CD4-positive, CD25-positive, alpha-beta regulatory T cell (primary cell): ENCODE measurements at regions not wholly inside any gene's neighbourhood (a gene's known extent, or its start where the extent isn't known, plus 50 kb on each side); places are given as distances from the start of the nearest gene placed in this dataset.

Experiments
- ATAC-seq, 2 donors: fragments of 150-1000 bp; cut with Tn5 transposase; one replicate each; pipeline ENCODE4 v1.10.0; 2021; ENCODE audit warnings: low read depth in 2 of 2, moderate number of reproducible peaks in 2 of 2, moderate library complexity in 1 of 2
- DNase-seq, 3 donors: peaks; one replicate each; pipeline versions ENCODE4 v3.0.0 to v3.0.0-alpha.2; 2012 to 2022; ENCODE audit warnings: mixed read lengths in 1 of 3
- H3K27ac ChIP-seq: one replicate; pipeline ENCODE4 v1.7.0; 2013; ENCODE audit warnings: mild to moderate bottlenecking, low read length; ENCODE audit not compliant: insufficient read depth, poor library complexity, severe bottlenecking
- H3K27me3 ChIP-seq: one replicate; pipeline ENCODE4 v1.7.0; 2013; ENCODE audit warnings: low read length; ENCODE audit not compliant: control insufficient read depth, insufficient read depth
- H3K36me3 ChIP-seq: one replicate; pipeline ENCODE4 v1.7.0; 2013; ENCODE audit warnings: mild to moderate bottlenecking, low read length, moderate library complexity; ENCODE audit not compliant: control insufficient read depth, insufficient read depth
- H3K4me1 ChIP-seq: 2 replicates; pipeline ENCODE4 v1.7.0; 2013; ENCODE audit warnings: mild to moderate bottlenecking, low read length; ENCODE audit not compliant: insufficient read depth, control insufficient read depth, poor library complexity, severe bottlenecking
- H3K4me3 ChIP-seq: one replicate; pipeline ENCODE4 v1.7.0; 2013; ENCODE audit warnings: low read depth, mild to moderate bottlenecking, low read length, moderate library complexity
- H3K9me3 ChIP-seq, 2 experiments: 1 replicate in 1 of 2; 2 replicates in 1 of 2; pipeline ENCODE4 v1.7.0; 2013; ENCODE audit warnings: low read length in 2 of 2, mild to moderate bottlenecking in 1 of 2, moderate library complexity in 1 of 2; ENCODE audit not compliant: control insufficient read depth in 2 of 2
- H3K27ac Mint-ChIP-seq, 3 donors: one replicate each; pipeline ENCODE4 v1.8.0; 2020 to 2022; ENCODE audit warnings: mild to moderate bottlenecking in 3 of 3, mixed read lengths in 3 of 3, moderate library complexity in 2 of 3
- H3K27me3 Mint-ChIP-seq: one replicate; pipeline ENCODE4 v1.8.0; 2022; ENCODE audit warnings: mild to moderate bottlenecking, mixed read lengths
- H3K36me3 Mint-ChIP-seq: one replicate; pipeline ENCODE4 v1.8.0; 2020; ENCODE audit warnings: mixed read lengths
- H3K4me1 Mint-ChIP-seq, 4 donors: one replicate each; pipeline ENCODE4 v1.8.0; 2020 to 2022; ENCODE audit warnings: mixed read lengths in 4 of 4, mild to moderate bottlenecking in 1 of 4
- H3K4me3 Mint-ChIP-seq, 4 donors: one replicate each; pipeline ENCODE4 v1.8.0; 2020 to 2022; ENCODE audit warnings: mild to moderate bottlenecking in 4 of 4, mixed read lengths in 4 of 4, moderate library complexity in 3 of 4
- H3K9me3 Mint-ChIP-seq, 7 donors: one replicate each; pipeline ENCODE4 v1.8.0; 2020 to 2022; ENCODE audit warnings: mixed read lengths in 7 of 7, mild to moderate bottlenecking in 3 of 7, moderate library complexity in 2 of 7

DNA sequence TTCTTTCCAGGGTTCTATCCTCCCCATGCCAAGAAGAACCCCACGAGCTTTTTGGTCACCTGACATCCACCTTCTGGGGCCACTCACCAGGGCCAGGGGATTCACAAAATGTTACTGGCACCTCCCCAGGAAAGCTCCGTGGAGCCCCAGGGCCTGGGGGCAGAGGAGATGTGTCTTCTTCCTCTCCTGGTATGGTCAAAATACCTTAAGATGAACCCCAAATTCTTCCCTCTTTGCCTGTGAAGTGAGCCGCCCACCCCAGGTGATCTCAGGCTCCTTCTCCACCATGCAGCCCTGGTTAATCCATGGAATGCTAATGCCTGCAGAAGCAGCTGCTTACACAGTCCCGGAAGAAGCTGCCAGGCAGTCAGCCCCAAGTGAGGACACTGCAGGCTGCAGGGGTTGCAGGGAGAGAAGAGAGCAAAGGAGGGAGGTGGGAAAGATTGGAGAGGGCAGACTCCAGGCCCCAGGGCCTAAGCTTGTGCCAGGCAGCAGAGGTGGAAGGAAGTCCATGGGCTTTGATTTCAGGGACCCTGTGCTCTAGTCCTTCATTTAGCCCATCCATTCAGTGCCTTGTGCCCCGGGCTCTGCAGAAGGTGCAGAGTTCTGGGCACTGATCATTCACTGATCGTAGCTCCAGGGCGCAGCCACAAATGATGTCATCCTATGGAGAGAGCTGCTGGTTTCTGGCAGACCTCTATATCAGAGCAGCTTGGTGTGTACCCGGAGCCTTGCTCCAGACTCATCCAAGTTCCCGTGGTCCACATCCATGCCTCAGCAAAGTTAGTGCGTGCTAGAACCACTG lies 127.9 kb upstream of the NECTIN1 start:
- Mint-ChIP-seq H3K9me3 (no peaks in the 10 kb centered on the region), H3K4me3 (no peak overlapping the region), H3K4me1 (no peaks in the 10 kb centered on the region), H3K27ac (no peak overlapping the region), H3K27me3 (peaks cover 11% of the 10 kb centered on the region), H3K36me3 (no peaks in the 10 kb centered on the region)
- Histone ChIP-seq H3K27ac (no peak overlapping the region), H3K4me3 (no peak overlapping the region), H3K9me3 (no peaks in the 10 kb centered on the region), H3K36me3 (no peaks in the 10 kb centered on the region), H3K27me3 (no peaks in the 10 kb centered on the region), H3K4me1 (no peaks in the 10 kb centered on the region)
- DNase-seq (no peak), ATAC-seq (no peak)

DNA sequence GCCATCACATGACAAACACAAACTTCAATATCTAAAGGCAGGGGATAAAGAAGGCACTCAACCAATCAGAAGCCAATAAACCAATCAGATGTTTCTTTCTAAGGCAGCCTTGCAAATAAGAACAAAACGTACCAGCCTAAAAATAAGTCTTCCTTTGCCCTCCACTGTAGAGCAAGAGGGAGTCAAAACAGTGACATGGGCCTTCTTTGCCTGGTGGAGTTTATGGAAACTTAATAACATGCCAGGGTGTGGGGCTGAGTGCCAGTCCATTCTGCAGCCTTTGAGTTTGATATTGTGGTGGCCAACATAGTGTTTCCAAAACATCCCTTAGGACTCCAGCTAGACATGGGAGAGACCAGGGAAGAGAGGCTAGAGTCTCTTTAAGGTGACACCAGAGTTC lies 126.1 kb upstream of the NECTIN1 start:
- H3K36me3 Mint-ChIP-seq: no peaks in the 10 kb centered on the region
- H3K27ac Mint-ChIP-seq: no peak overlapping the region
- Histone ChIP-seq H3K9me3 (no peaks in the 10 kb centered on the region), H3K4me3 (no peak overlapping the region), H3K36me3 (no peaks in the 10 kb centered on the region), H3K4me1 (no peaks in the 10 kb centered on the region), H3K27me3 (no peaks in the 10 kb centered on the region), H3K27ac (no peak overlapping the region)
- H3K4me1 Mint-ChIP-seq: no peaks in the 10 kb centered on the region
- no peak for ATAC-seq
- H3K27me3 Mint-ChIP-seq: peaks cover 11% of the 10 kb centered on the region
- no peak overlapping the region for H3K4me3 Mint-ChIP-seq
- peaks cover 0 to under 1% (median 0%) of the 10 kb centered on the region in 7 donors for H3K9me3 Mint-ChIP-seq
- DNase-seq: no peak

DNA sequence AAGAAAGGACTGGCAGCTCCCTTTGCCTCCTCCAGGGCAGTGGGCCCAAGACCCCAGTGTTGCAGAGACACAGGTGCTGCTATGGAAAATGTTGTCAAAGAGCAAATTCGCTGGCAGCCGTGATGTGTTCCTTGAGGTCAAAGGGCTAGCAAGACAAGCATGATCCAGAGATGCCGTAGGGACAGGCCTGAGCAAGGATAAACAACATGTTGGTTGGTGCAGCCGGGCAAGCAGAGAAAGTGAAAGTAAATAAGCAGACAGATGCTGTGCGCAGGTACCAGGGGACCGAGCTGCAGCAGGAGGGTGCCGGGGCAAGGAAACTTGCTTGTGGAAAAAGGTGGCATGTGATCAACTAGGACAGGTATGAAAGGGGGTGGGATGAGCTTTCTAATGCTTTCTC lies 125.5 kb upstream of the NECTIN1 start:
- Histone ChIP-seq H3K36me3 (no peaks in the 10 kb centered on the region), H3K4me3 (no peak overlapping the region), H3K4me1 (no peaks in the 10 kb centered on the region), H3K9me3 (no peaks in the 10 kb centered on the region), H3K27me3 (no peaks in the 10 kb centered on the region), H3K27ac (no peak overlapping the region)
- H3K27me3 Mint-ChIP-seq: peaks cover 11% of the 10 kb centered on the region
- peaks cover 0 to 3% (median 0%) of the 10 kb centered on the region in 7 donors for H3K9me3 Mint-ChIP-seq
- H3K4me1 Mint-ChIP-seq: no peaks in the 10 kb centered on the region
- peak overlapping the region in 1 of 4 donors; percentile 53 for H3K4me3 Mint-ChIP-seq
- H3K27ac Mint-ChIP-seq: peak overlapping the region in 1 of 3 donors; percentile 21
- DNase-seq (no peak), ATAC-seq (no peak)
- H3K36me3 Mint-ChIP-seq: no peaks in the 10 kb centered on the region

DNA sequence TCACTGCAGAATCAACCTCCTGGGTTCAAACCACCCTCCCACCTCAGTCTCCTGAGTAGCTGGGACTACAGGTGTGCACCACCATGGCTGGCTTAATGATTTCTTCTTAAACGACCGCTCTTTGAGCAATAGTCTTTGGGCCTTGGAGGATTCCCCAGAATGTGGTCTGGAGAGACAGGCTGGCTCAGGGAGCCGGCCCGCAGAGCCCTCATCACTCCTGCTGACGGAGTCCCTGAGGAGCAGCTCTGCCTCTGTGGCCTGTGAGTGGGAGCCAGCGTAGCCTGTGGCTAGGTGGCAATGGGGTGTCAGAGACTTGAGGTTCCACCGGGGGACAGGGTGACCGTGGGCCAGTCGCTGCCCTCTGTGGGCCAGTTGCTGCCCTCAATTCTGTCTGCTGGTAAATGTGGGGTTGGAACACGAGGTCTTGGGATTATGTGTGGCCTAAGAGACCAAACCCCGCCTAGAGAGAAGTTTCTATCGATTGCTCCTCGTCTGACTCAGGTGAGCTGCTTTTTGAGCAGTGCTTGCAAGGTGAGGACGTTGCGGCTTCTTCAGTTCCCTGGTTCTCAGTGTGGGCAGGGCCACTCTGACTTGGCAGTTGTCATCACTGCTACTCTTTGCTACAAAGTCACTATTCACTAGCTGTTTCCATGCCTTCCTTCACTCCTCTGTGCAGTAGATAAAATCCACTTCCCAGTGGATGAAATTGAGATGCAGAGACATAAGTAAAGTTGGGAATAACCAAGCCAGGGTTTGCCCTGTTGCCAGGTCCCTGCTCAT lies 124.8 kb upstream of the NECTIN1 start:
- Mint-ChIP-seq H3K27ac (no peak overlapping the region), H3K27me3 (peaks cover 14% of the 10 kb centered on the region), H3K9me3 (peaks cover 0 to 3% (median 0%) of the 10 kb centered on the region in 7 donors), H3K4me1 (no peaks in the 10 kb centered on the region), H3K4me3 (no peak overlapping the region), H3K36me3 (no peaks in the 10 kb centered on the region)
- DNase-seq (no peak), ATAC-seq (no peak)
- Histone ChIP-seq H3K27ac (no peak overlapping the region), H3K4me1 (no peaks in the 10 kb centered on the region), H3K36me3 (no peaks in the 10 kb centered on the region), H3K9me3 (no peaks in the 10 kb centered on the region), H3K27me3 (no peaks in the 10 kb centered on the region), H3K4me3 (no peak overlapping the region)

DNA sequence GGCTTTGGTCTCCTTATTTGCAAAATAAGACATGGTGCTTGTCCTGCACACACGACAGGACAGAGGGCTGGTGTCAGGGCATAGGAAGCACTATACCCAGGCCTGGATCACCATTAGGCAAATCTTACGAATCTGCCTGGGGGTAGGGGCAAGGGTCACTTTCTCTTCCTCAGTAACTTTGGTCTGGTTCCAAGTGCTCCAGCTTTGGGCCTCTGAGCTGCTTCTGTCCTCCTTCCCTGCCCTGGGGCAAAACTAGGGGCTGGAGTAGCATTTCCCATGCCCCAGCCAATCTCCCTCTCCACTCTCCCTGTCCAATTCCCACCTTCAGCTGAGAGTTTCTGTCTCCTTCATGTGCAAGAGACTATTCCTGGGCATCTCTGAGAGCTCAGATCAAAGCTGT lies 123.7 kb upstream of the NECTIN1 start:
- no peak for DNase-seq
- Mint-ChIP-seq H3K9me3 (peaks cover 0 to 3% (median 0%) of the 10 kb centered on the region in 7 donors), H3K36me3 (no peaks in the 10 kb centered on the region), H3K4me3 (no peak overlapping the region), H3K27me3 (peaks cover 10% of the 10 kb centered on the region), H3K27ac (no peak overlapping the region), H3K4me1 (no peaks in the 10 kb centered on the region)
- no peaks in the 10 kb centered on the region for H3K36me3 ChIP-seq
- no peaks in the 10 kb centered on the region for H3K9me3 ChIP-seq
- H3K4me3 ChIP-seq: no peak overlapping the region
- H3K27me3 ChIP-seq: no peaks in the 10 kb centered on the region
- ATAC-seq: no peak
- H3K4me1 ChIP-seq: no peaks in the 10 kb centered on the region
- H3K27ac ChIP-seq: no peak overlapping the region

DNA sequence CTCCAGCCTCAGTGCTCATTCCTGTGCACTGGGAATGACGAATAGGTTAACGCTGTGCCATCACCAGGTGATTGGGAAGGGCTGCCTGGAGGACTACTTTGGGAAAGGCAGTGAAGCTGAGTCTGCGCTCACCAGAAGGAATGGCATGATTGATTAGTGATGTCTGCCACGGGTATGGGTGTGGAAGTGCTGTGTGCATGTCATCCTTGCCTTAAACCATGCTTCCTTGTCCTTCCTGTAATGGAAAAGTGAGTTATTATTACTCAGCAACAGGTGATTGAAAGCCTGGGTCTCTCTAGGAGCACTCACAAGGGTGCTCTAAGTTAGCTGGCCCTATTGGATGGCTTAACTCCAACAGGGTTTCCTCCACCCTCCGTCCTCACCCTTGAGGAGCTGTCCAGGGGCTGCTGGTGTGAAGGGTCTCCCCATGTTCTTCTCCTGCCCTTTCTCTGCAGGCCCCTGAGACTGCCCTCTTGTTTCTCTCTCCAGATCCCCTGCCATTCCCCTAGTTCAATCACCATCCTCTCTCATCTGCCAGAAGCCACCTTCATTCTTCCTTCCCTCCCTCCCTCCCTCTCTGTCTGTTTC lies 121.9 kb upstream of the NECTIN1 start:
- H3K36me3 Mint-ChIP-seq: no peaks in the 10 kb centered on the region

DNA sequence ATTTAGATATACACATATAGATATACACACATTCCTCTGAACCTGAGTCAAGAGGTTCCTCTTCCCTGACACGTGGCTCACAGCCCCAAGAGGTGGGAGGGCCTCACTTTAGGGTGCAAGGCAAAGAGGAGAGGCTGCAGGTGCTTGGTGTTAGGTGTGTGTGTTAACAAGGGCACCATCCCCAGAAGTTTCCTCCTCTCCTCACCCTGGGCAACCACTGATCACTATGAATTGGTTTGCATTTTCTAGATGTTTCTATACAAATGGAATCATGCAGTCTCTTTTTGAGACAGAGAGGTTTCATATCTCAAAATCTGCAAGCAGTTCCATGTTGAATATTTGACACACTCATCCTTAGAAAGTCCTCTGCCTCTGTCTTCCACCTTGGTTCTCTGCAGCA lies 120.9 kb upstream of the NECTIN1 start:
- ATAC-seq (no peak), DNase-seq (no peak)
- no peaks in the 10 kb centered on the region for H3K36me3 ChIP-seq
- H3K4me3 Mint-ChIP-seq: no peak overlapping the region
- H3K27ac ChIP-seq: no peak overlapping the region
- H3K4me1 ChIP-seq: no peaks in the 10 kb centered on the region
- no peaks in the 10 kb centered on the region for H3K4me1 Mint-ChIP-seq
- H3K36me3 Mint-ChIP-seq: no peaks in the 10 kb centered on the region
- H3K27me3 ChIP-seq: no peaks in the 10 kb centered on the region
- H3K9me3 ChIP-seq: no peaks in the 10 kb centered on the region
- H3K4me3 ChIP-seq: no peak overlapping the region
- peaks cover 0 to 6% (median 0%) of the 10 kb centered on the region in 7 donors for H3K9me3 Mint-ChIP-seq
- H3K27me3 Mint-ChIP-seq: peaks cover 4% of the 10 kb centered on the region
- H3K27ac Mint-ChIP-seq: no peak overlapping the region

More for the DNA sequence above, 121.9 kb upstream of the NECTIN1 start:
- Histone ChIP-seq H3K27me3 (no peaks in the 10 kb centered on the region), H3K36me3 (no peaks in the 10 kb centered on the region), H3K4me1 (no peaks in the 10 kb centered on the region), H3K9me3 (no peaks in the 10 kb centered on the region), H3K4me3 (no peak overlapping the region), H3K27ac (no peak overlapping the region)
- DNase-seq (no peak), ATAC-seq (no peak)
- no peak overlapping the region for H3K4me3 Mint-ChIP-seq
- H3K9me3 Mint-ChIP-seq: peaks cover 0 to 6% (median 0%) of the 10 kb centered on the region in 7 donors
- peaks cover 4% of the 10 kb centered on the region for H3K27me3 Mint-ChIP-seq
- no peaks in the 10 kb centered on the region for H3K4me1 Mint-ChIP-seq
- no peak overlapping the region for H3K27ac Mint-ChIP-seq
